HepG2 (cell line): ENCODE measurements at regions not wholly inside any gene's neighbourhood (a gene's known extent, or its start where the extent isn't known, plus 50 kb on each side); places are given as distances from the start of the nearest gene placed in this dataset.

Experiments used
- ATAC-seq: fragments of 200-7000 bp; cut with Tn5 transposase; 3 replicates; pipeline ENCODE4 v1.9.1; 2020; ENCODE audit warnings: mild to moderate bottlenecking, moderate library complexity
- BruUV-seq: library from RNA; stranded (reverse); fragments of 400-500 nt; replicated peaks from 2 replicates; lab custom pipeline; 2021; lab: Mats Ljungman, UMichigan
- CTCF ChIA-PET: fragments of 300-600 bp; formaldehyde crosslinking; extraction: SDS; loops from one replicate; lab custom pipeline; 2021; ENCODE audit warnings: low total read pairs, inconsistent platforms, low intra/inter-chr PET ratio; lab: Yijun Ruan, JAX
- POLR2A ChIA-PET: fragments of 350-600 bp; sonication (Branson Sonifier 250); formaldehyde crosslinking; loops from one replicate; lab custom pipeline; 2020; ENCODE audit warnings: antibody characterized with exemption, inconsistent platforms; lab: Yijun Ruan, JAX
- DNase-seq: peaks from one replicate; pipeline ENCODE4 v3.0.0-alpha.2; 2015; ENCODE audit warnings: low spot score
- FAIRE-seq: peaks from 3 replicates; lab custom pipeline; 2011; peaks lifted over from hg19 to GRCh38; lab: Jason Lieb, UNC
- H2AFZ ChIP-seq: one replicate; pipeline ENCODE4 v1.6.1; 2011; ENCODE audit warnings: low read length, inconsistent platforms
- H3K27ac ChIP-seq: fragments of 300-600 bp; 3 replicates; pipeline ENCODE4 v1.8.0; 2011; ENCODE audit warnings: mixed run types, mild to moderate bottlenecking, mixed read lengths, low read length, inconsistent platforms; ENCODE audit not compliant: insufficient read depth; ENCODE audit errors: extremely low read length
- H3K27me3 ChIP-seq, 2 experiments: fragments of 200-600 bp in 1 of 2; 2 replicates in 1 of 2; 3 replicates in 1 of 2; pipeline versions ENCODE4 v1.6.0 to v1.8.0; 2011; ENCODE audit warnings: low read length in 2 of 2, mild to moderate bottlenecking in 2 of 2, moderate library complexity in 2 of 2, inconsistent platforms in 1 of 2; ENCODE audit not compliant: insufficient read depth in 2 of 2, control insufficient read depth in 1 of 2
- H3K36me3 ChIP-seq, 2 experiments: fragments of 200-600 bp in 1 of 2; replicated peaks in 1 of 2; 2 replicates in 1 of 2; 3 replicates in 1 of 2; pipeline versions ENCODE4 v1.5.1 to v1.8.0; 2011; ENCODE audit warnings: low read length in 2 of 2, inconsistent platforms in 1 of 2; ENCODE audit not compliant: insufficient read depth in 2 of 2, control insufficient read depth in 1 of 2
- H3K4me1 ChIP-seq: 2 replicates; pipeline ENCODE4 v1.5.1; 2012; ENCODE audit warnings: low read length, inconsistent platforms; ENCODE audit not compliant: insufficient read depth
- H3K4me2 ChIP-seq: 2 replicates; pipeline ENCODE4 v1.6.0; 2011; ENCODE audit warnings: low read depth, low read length, inconsistent platforms
- H3K4me3 ChIP-seq, 3 experiments: fragments of 200-600 bp in 1 of 3; sonication (generic), shearing (Covaris generic) in 1 of 3; replicated peaks in 1 of 3; 2 replicates each; pipeline ENCODE4 v1.5.1; 2011 to 2016; ENCODE audit warnings: low read length in 3 of 3, inconsistent platforms in 2 of 3, low read depth in 2 of 3, mild to moderate bottlenecking in 2 of 3, control low read depth in 1 of 3, mixed read lengths in 1 of 3; ENCODE audit not compliant: insufficient read depth in 1 of 3
- H3K79me2 ChIP-seq: one replicate; pipeline ENCODE4 v1.6.1; 2011; ENCODE audit warnings: low read length, inconsistent platforms; ENCODE audit not compliant: insufficient read depth
- H3K9ac ChIP-seq: 2 replicates; pipeline ENCODE4 v1.6.0; 2011; ENCODE audit warnings: mild to moderate bottlenecking, low read depth, low read length, inconsistent platforms; ENCODE audit not compliant: insufficient read depth
- H3K9me3 ChIP-seq: 2 replicates; pipeline ENCODE4 v1.5.1; 2012; ENCODE audit warnings: mild to moderate bottlenecking, low read length
- H4K20me1 ChIP-seq: 2 replicates; pipeline ENCODE4 v1.6.0; 2011; ENCODE audit warnings: inconsistent platforms, mild to moderate bottlenecking, low read length, moderate library complexity; ENCODE audit not compliant: insufficient read depth
- ARHGAP35 ChIP-seq: sonication (generic); formaldehyde crosslinking; IDR thresholded peaks from 2 replicates; pipeline ENCODE4 v1.9.0; 2022; ENCODE audit warnings: mild to moderate bottlenecking, inconsistent platforms, moderate library complexity, missing genetic modification reagents, borderline replicate concordance
- GLMP ChIP-seq: sonication (generic); formaldehyde crosslinking; IDR thresholded peaks from 2 replicates; pipeline ENCODE4 v1.9.0; 2021; ENCODE audit warnings: missing genetic modification reagents, mild to moderate bottlenecking, borderline replicate concordance
- HOXA7 ChIP-seq: sonication (generic); formaldehyde crosslinking; IDR thresholded peaks from 2 replicates; pipeline ENCODE4 v1.8.1; 2022; ENCODE audit warnings: mild to moderate bottlenecking, missing genetic modification reagents, moderate library complexity
- ISL2 ChIP-seq: sonication (generic); formaldehyde crosslinking; IDR thresholded peaks from 2 replicates; pipeline ENCODE4 v1.5.0; 2020; ENCODE audit warnings: missing genetic modification reagents
- NFIC ChIP-seq: IDR thresholded peaks from 2 replicates; pipeline ENCODE4 v1.6.1; 2012; ENCODE audit warnings: mild to moderate bottlenecking, low read length, inconsistent platforms
- REPIN1 ChIP-seq: sonication (generic); formaldehyde crosslinking; IDR thresholded peaks from 2 replicates; pipeline ENCODE4 v1.8.0; 2022; ENCODE audit warnings: missing genetic modification reagents, low read depth, mild to moderate bottlenecking, borderline replicate concordance
- SP4 ChIP-seq: sonication (generic); formaldehyde crosslinking; IDR thresholded peaks from 2 replicates; pipeline ENCODE4 v1.8.1; 2023; ENCODE audit warnings: mild to moderate bottlenecking, missing genetic modification reagents
- SRSF1 ChIP-seq: fragments of 200-400 bp; formaldehyde crosslinking; optimal IDR thresholded peaks from 2 replicates; pipeline ENCODE3; 2017; ENCODE audit warnings: mild to moderate bottlenecking, low read depth, low read length, moderate library complexity
- ZNF292 ChIP-seq: sonication (generic); formaldehyde crosslinking; IDR thresholded peaks from 2 replicates; pipeline ENCODE4 v1.8.1; 2022; ENCODE audit warnings: mild to moderate bottlenecking, low read depth, missing genetic modification reagents, borderline replicate concordance
- ZNF564 ChIP-seq: sonication (generic); formaldehyde crosslinking; IDR thresholded peaks from 2 replicates; pipeline ENCODE4 v1.8.1; 2023; ENCODE audit warnings: mild to moderate bottlenecking, missing genetic modification reagents
- WGBS: methylation state at CpG from one replicate; pipeline ENCODE4 v1.1.6; 2017; ENCODE audit warnings: low lambda C conversion rate; 5-methylcytosine and 5-hydroxymethylcytosine counted together
- in situ Hi-C: cut with HindIII; loops from 2 replicates; pipeline ENCODE4 v1.10.0; 2017; ENCODE audit warnings: low pct_unique_long_range_greater_than_20kb; ENCODE audit not compliant: extremely low pct_ligation_motif_present
- intact Hi-C: fragments of 100-400 bp; cut with micrococcal nuclease; formaldehyde crosslinking; loops from one replicate; pipeline ENCODE4 v1.10.0; 2022; ENCODE audit not compliant: unreplicated experiment
- TF ChIP-seq, protein P1 (sequence below): sonication (generic); formaldehyde crosslinking; IDR thresholded peaks from 2 replicates; pipeline ENCODE4 v1.5.0; 2020; ENCODE audit warnings: mild to moderate bottlenecking, missing genetic modification reagents
- TF ChIP-seq, protein P2 (sequence below): sonication (generic); formaldehyde crosslinking; conservative IDR thresholded peaks from 2 replicates; pipeline ENCODE4 v1.4.0; 2020; ENCODE audit warnings: mild to moderate bottlenecking, missing genetic modification reagents, moderate library complexity

GRCh38 chr3:68070186-68070585 lies 415.8 kb upstream of the SUCLG2 start (continued):
- TF ChIP-seq, protein P1, sequence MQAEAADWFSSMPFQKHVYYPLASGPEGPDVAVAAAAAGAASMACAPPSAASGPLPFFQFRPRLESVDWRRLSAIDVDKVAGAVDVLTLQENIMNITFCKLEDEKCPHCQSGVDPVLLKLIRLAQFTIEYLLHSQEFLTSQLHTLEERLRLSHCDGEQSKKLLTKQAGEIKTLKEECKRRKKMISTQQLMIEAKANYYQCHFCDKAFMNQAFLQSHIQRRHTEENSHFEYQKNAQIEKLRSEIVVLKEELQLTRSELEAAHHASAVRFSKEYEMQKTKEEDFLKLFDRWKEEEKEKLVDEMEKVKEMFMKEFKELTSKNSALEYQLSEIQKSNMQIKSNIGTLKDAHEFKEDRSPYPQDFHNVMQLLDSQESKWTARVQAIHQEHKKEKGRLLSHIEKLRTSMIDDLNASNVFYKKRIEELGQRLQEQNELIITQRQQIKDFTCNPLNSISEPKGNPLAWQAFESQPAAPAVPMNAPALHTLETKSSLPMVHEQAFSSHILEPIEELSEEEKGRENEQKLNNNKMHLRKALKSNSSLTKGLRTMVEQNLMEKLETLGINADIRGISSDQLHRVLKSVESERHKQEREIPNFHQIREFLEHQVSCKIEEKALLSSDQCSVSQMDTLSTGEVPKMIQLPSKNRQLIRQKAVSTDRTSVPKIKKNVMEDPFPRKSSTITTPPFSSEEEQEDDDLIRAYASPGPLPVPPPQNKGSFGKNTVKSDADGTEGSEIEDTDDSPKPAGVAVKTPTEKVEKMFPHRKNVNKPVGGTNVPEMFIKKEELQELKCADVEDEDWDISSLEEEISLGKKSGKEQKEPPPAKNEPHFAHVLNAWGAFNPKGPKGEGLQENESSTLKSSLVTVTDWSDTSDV, result no peak
- no peak for TF ChIP-seq ISL2 (CRISPR knock-in tag)
- no peak for TF ChIP-seq HOXA7 (CRISPR knock-in tag)
- TF ChIP-seq SRSF1, result no peak
- TF ChIP-seq, protein P2, sequence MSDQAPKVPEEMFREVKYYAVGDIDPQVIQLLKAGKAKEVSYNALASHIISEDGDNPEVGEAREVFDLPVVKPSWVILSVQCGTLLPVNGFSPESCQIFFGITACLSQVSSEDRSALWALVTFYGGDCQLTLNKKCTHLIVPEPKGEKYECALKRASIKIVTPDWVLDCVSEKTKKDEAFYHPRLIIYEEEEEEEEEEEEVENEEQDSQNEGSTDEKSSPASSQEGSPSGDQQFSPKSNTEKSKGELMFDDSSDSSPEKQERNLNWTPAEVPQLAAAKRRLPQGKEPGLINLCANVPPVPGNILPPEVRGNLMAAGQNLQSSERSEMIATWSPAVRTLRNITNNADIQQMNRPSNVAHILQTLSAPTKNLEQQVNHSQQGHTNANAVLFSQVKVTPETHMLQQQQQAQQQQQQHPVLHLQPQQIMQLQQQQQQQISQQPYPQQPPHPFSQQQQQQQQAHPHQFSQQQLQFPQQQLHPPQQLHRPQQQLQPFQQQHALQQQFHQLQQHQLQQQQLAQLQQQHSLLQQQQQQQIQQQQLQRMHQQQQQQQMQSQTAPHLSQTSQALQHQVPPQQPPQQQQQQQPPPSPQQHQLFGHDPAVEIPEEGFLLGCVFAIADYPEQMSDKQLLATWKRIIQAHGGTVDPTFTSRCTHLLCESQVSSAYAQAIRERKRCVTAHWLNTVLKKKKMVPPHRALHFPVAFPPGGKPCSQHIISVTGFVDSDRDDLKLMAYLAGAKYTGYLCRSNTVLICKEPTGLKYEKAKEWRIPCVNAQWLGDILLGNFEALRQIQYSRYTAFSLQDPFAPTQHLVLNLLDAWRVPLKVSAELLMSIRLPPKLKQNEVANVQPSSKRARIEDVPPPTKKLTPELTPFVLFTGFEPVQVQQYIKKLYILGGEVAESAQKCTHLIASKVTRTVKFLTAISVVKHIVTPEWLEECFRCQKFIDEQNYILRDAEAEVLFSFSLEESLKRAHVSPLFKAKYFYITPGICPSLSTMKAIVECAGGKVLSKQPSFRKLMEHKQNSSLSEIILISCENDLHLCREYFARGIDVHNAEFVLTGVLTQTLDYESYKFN, result no peak
- TF ChIP-seq SP4, result no peak

DNA sequence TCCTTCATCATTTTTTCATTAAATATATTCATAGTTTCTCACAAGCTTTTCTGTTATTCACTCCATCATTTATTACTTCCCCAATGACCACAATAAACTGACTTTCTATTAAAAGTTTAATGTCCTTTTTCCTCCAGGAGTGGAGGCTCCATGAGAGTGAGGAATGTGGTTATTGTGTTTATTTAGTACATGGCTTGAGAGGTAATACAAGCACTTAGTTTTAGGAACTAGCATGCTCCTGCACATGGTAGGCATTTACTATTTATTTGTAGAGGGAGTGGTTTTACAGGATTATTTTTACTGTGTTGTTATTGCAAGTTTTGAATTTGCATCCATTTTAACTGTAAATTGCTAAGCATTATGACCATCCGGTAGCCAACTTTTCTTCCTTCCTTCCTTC lies 412.9 kb upstream of the SUCLG2 start:
- FAIRE-seq (no peak), DNase-seq (no peak)
- ChIA-PET CTCF (no interaction called here), POLR2A (no interaction called here)
- Histone ChIP-seq H3K4me2 (no peak overlapping the region), H3K9me3 (no peaks in the 10 kb centered on the region), H3K4me3 (no peak overlapping the region), H3K9ac (no peak overlapping the region), H3K27me3 (no peaks in the 10 kb centered on the region; a peak in 1 of 5 replicates), H4K20me1 (no peaks in the 10 kb centered on the region), H3K79me2 (no peaks in the 10 kb centered on the region), H3K27ac (no peak overlapping the region), H3K36me3 (no peaks in the 10 kb centered on the region)
- no TSS peak for BruUV-seq
- in situ Hi-C loops, result no loop called here
- 48% methylated on average over 1 of the region's 1 CpG for WGBS
- TF ChIP-seq NFIC, result no peak
- TF ChIP-seq ZNF292 (CRISPR knock-in tag), result no peak
- TF ChIP-seq, protein P1, result no peak
- no peak for TF ChIP-seq GLMP (CRISPR knock-in tag)
- TF ChIP-seq ZNF564 (CRISPR knock-in tag), result no peak
- no peak for TF ChIP-seq REPIN1
- TF ChIP-seq ARHGAP35, result no peak
- TF ChIP-seq, all 625 proteins: peak for 0
- Histone ChIP-seq H2AFZ (no peak overlapping the region), H3K4me1 (no peaks in the 10 kb centered on the region)
- intact Hi-C loops, result no loop called here
- ATAC-seq, result no peak
